ENCODE measurements at regions not wholly inside any gene's neighbourhood (a gene's known extent, or its start where the extent isn't known, plus 50 kb on each side); places are given as distances from the start of the nearest gene placed in this dataset.

DNA sequence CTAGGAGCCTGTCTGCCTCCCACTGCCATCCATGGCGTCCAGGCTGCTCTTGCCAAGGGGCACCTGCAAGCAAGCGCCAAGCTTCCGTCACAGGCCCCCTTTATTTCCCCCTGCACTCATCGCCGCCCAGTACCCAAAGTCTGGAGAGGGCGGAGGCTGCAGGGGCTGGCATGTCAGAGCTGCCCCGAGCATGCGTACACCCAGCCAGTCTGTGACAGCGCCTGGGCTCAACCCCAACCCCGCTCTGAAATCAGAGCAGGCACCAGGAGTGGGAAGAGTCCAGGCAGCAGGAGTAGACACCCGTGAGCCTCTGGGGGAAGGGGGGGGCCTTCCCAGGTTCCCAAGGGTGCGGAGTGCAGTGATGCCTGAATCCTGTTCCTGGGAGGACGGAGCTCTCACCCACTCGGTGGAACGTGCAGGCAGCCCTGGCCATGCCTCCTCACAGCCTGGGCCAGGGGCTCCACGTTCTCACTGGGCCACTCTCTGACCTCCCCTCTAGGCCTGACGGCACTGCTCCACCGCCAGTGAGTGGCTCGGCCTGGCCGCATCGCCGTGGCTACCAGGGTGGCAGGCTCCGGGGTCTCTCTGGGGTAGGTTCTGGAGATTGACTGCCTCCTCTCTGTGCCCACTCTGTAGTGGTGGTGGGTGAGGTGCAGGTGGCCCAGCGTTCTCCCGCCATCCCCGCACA lies 469.0 kb downstream of the CDH9 start:
- TF ChIP-seq EP300 (IDR thresholded peaks at IDR 0.05) (no peak), POLR2A (IDR thresholded peaks at IDR 0.05) (no peak)
- TF ChIP-seq, protein P1, sequence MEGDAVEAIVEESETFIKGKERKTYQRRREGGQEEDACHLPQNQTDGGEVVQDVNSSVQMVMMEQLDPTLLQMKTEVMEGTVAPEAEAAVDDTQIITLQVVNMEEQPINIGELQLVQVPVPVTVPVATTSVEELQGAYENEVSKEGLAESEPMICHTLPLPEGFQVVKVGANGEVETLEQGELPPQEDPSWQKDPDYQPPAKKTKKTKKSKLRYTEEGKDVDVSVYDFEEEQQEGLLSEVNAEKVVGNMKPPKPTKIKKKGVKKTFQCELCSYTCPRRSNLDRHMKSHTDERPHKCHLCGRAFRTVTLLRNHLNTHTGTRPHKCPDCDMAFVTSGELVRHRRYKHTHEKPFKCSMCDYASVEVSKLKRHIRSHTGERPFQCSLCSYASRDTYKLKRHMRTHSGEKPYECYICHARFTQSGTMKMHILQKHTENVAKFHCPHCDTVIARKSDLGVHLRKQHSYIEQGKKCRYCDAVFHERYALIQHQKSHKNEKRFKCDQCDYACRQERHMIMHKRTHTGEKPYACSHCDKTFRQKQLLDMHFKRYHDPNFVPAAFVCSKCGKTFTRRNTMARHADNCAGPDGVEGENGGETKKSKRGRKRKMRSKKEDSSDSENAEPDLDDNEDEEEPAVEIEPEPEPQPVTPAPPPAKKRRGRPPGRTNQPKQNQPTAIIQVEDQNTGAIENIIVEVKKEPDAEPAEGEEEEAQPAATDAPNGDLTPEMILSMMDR (IDR thresholded peaks at IDR 0.05), result no peak

Data from suprapubic skin (tissue), 3 donors.